ENCODE measurements at regions not wholly inside any gene's neighbourhood (a gene's known extent, or its start where the extent isn't known, plus 50 kb on each side); places are given as distances from the start of the nearest gene placed in this dataset.

GRCh38 chr4:159038536-159038935 lies 64.3 kb upstream of the RAPGEF2 start:
- no peak for DNase-seq (ENCODE audit: low spot score)

GRCh38 chr4:159041054-159042034 lies 61.5 kb upstream of the RAPGEF2 start:
- no peak for DNase-seq (ENCODE audit: low spot score)

GRCh38 chr4:159042097-159042605 lies 60.7 kb upstream of the RAPGEF2 start:
- DNase-seq (ENCODE audit: low spot score), result peak; percentile 20

GRCh38 chr4:159042868-159043267 lies 60.0 kb upstream of the RAPGEF2 start:
- DNase-seq (ENCODE audit: low spot score), result no peak

GRCh38 chr4:159043861-159044260 lies 59.0 kb upstream of the RAPGEF2 start:
- DNase-seq (ENCODE audit: low spot score), result no peak

- DNase-seq (ENCODE audit: low spot score), result no peak
These were observed 57.6 kb upstream of the RAPGEF2 start for GRCh38 chr4:159045321-159045720.

- DNase-seq (ENCODE audit: low spot score), result no peak
These were observed 56.2 kb upstream of the RAPGEF2 start for GRCh38 chr4:159046683-159047082.

- no peak for DNase-seq (ENCODE audit: low spot score)
These were observed 55.3 kb upstream of the RAPGEF2 start for GRCh38 chr4:159047478-159048165.

- peak; percentile 35 for DNase-seq (ENCODE audit: low spot score)
These were observed 54.6 kb upstream of the RAPGEF2 start for GRCh38 chr4:159048166-159048886.

- no peak for DNase-seq (ENCODE audit: low spot score)
These were observed 53.0 kb upstream of the RAPGEF2 start for GRCh38 chr4:159049780-159050375.

- no peak for DNase-seq (ENCODE audit: low spot score)
These were observed 51.4 kb upstream of the RAPGEF2 start for GRCh38 chr4:159051245-159052071.

- DNase-seq (ENCODE audit: low spot score), result no peak
These were observed 50.6 kb upstream of the RAPGEF2 start for GRCh38 chr4:159052315-159052714.
